ENCODE measurements at regions not wholly inside any gene's neighbourhood (a gene's known extent, or its start where the extent isn't known, plus 50 kb on each side); places are given as distances from the start of the nearest gene placed in this dataset.

DNA sequence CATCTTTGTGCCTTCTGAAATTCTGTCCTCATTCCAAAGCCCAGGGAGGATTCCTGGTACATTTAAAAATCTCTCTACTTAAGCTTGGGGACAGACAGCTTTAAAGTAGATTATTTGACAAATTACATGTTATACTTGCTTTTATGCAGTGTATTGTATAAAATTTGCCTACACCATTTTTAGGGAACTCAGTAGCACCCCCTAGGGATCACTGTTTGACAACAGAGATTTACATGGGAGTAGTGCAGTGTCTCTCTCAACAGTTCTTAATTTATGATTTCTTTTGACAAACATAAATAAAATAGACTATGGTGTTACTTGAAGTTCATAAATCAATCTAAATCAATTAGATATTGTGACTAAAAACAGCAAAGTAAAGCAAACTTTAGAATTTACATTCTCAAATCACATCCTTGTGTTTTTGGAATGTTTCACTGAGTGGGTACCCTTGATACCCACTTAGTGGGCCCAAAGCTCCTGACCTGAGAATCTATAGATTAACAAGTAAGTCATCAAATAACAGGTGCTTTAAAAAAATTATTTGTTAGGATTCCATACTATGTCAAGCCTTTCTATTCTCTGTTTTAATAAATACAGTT lies 428.8 kb downstream of the DYNC2H1 start:
- no peak for DNase-seq (ENCODE audit: low read depth)
- ChIA-PET POLR2A (no interaction called here), CTCF (interaction anchor here (0.6 to 3.3 kb wide), 20 partner anchors 9 to 281 kb away, joined by 3 to 24 read pairs (median 4); no protein-coding TSS in a partner anchor)
- Histone ChIP-seq H3K36me3 (ENCODE audit: control insufficient read depth, insufficient read depth, low read length) (no peaks in the 10 kb centered on the region), H3K4me3 (ENCODE audit: low read depth, low read length) (no peak overlapping the region), H3K27me3 (ENCODE audit: control insufficient read depth, insufficient read depth, low read length) (no peaks in the 10 kb centered on the region)
- TF ChIP-seq, protein P1, sequence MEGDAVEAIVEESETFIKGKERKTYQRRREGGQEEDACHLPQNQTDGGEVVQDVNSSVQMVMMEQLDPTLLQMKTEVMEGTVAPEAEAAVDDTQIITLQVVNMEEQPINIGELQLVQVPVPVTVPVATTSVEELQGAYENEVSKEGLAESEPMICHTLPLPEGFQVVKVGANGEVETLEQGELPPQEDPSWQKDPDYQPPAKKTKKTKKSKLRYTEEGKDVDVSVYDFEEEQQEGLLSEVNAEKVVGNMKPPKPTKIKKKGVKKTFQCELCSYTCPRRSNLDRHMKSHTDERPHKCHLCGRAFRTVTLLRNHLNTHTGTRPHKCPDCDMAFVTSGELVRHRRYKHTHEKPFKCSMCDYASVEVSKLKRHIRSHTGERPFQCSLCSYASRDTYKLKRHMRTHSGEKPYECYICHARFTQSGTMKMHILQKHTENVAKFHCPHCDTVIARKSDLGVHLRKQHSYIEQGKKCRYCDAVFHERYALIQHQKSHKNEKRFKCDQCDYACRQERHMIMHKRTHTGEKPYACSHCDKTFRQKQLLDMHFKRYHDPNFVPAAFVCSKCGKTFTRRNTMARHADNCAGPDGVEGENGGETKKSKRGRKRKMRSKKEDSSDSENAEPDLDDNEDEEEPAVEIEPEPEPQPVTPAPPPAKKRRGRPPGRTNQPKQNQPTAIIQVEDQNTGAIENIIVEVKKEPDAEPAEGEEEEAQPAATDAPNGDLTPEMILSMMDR (IDR thresholded peaks at IDR 0.05; ENCODE audit: insufficient read depth, low read depth, low read length) = peak; percentile 63

DNA sequence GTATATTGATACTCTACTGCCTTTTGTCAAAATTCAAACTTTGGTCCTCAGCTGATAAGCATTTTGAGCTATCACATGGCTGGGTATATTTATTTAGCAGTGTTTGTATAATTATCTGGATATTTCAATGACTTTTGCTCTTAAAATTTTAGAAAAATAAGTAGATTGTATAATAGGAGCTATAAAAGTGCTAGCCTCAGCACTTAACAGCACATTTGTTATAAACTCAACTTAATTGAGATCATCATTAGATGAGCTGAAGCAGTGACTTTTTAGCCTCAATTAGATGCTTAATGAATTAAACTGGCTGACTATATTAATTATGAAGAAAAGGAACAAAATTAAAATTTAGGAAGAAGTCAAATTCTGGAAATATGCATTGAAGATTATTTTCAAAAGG lies 429.9 kb downstream of the DYNC2H1 start:
- POLR2A ChIA-PET = no interaction called here
- DNase-seq (ENCODE audit: low read depth) = no peak
- no peak overlapping the region for H3K4me3 ChIP-seq (ENCODE audit: low read depth, low read length)
- TF ChIP-seq, protein P1 (IDR thresholded peaks at IDR 0.05; ENCODE audit: insufficient read depth, low read depth, low read length) = no peak
- CTCF ChIA-PET = interaction anchor here (0.9 to 3.3 kb wide), 7 partner anchors 8 to 214 kb away, joined by 3 to 24 read pairs (median 3); no protein-coding TSS in a partner anchor
- no peaks in the 10 kb centered on the region for H3K27me3 ChIP-seq (ENCODE audit: control insufficient read depth, insufficient read depth, low read length)
- H3K36me3 ChIP-seq (ENCODE audit: control insufficient read depth, insufficient read depth, low read length) = no peaks in the 10 kb centered on the region

DNA sequence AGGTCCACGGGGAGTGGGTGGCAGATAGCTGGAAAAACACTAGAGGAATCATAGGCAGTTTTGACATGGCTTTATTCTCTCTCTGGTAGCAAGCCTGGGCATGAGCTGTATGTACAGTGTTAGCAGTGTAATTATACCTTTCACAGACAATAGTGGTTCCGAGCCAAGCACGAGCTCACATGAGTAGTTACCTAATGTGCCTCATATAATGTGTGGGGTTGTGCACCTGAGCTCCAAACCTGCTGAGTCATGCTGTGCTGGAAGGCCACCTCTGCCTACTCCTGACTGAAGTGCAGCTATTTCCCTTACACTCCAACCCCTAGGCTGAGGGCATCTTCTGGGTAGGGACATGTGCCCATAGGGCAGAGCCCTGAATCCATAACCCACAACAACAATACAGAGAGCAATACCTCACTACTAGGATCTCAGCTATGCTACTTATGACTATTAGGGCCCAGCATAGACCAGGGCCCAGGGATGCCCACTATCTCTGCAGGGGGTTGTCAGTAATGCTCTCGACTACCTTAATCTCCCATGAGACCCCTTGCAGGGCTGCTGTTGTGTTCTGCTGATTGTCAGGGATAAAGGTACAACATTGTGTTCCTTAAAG lies 432.1 kb downstream of the DYNC2H1 start:
- Histone ChIP-seq H3K36me3 (ENCODE audit: control insufficient read depth, insufficient read depth, low read length) (no peaks in the 10 kb centered on the region), H3K4me3 (ENCODE audit: low read depth, low read length) (no peak overlapping the region), H3K27me3 (ENCODE audit: control insufficient read depth, insufficient read depth, low read length) (no peaks in the 10 kb centered on the region)
- TF ChIP-seq, protein P1 (IDR thresholded peaks at IDR 0.05; ENCODE audit: insufficient read depth, low read depth, low read length) = no peak
- ChIA-PET CTCF (interaction anchor here (0.8 kb wide), 1 partner anchor 60 kb away, joined by 4 read pairs; no protein-coding TSS in a partner anchor), POLR2A (no interaction called here)
- no peak for DNase-seq (ENCODE audit: low read depth)

DNA sequence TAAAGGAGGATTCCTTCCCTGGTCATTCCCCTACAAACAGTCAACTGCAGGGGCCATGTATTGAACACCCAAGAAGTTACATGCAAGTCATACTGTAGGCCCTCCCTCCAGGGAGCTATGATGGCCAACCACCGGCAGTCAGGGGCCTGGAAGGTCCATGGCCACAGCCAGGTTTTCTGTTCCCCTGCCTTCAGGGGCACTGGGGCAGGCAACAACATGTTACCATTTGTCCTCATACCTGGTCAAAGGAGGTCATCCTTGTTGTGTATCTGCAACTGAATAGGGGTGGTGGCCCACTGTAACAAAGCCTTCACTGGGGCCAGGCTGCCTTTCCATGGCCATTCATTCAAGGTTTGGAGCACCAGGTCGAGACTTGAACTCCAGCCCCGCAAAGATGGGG lies 433.6 kb downstream of the DYNC2H1 start:
- ChIA-PET CTCF (interaction anchor here (0.8 to 1.7 kb wide), 2 partner anchors 7 to 140 kb away, joined by 3 to 5 read pairs; no protein-coding TSS in a partner anchor), POLR2A (no interaction called here)
- TF ChIP-seq, protein P1 (IDR thresholded peaks at IDR 0.05; ENCODE audit: insufficient read depth, low read depth, low read length) = no peak
- H3K4me3 ChIP-seq (ENCODE audit: low read depth, low read length) = no peak overlapping the region
- no peak for DNase-seq (ENCODE audit: low read depth)
- H3K27me3 ChIP-seq (ENCODE audit: control insufficient read depth, insufficient read depth, low read length) = no peaks in the 10 kb centered on the region; the same call in 1 of the 2 replicates
- no peaks in the 10 kb centered on the region for H3K36me3 ChIP-seq (ENCODE audit: control insufficient read depth, insufficient read depth, low read length)

DNA sequence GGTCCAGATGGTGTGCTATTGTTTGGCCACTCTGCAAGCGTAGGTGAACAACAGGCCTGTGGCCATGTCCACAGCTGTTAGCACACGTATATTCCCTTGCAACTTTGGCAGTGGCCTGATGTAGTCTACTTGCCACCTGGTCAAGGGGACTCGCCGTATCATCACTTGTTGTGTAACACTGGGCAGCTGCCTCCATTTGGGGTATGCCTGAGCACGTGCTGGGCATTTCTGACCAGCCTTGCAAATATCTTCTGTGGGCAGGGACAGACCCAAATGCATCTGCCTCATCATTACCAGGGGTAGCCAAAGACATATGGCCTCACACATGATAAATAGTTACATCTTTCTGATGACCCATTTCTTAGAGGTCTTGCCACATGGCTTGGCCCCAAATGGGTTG lies 434.2 kb downstream of the DYNC2H1 start:
- Histone ChIP-seq H3K36me3 (ENCODE audit: control insufficient read depth, insufficient read depth, low read length) (no peaks in the 10 kb centered on the region), H3K4me3 (ENCODE audit: low read depth, low read length) (no peak overlapping the region), H3K27me3 (ENCODE audit: control insufficient read depth, insufficient read depth, low read length) (no peaks in the 10 kb centered on the region; the same call in 1 of the 2 replicates)
- ChIA-PET CTCF (interaction anchor here (0.8 to 1.7 kb wide), 2 partner anchors 8 to 139 kb away, joined by 3 to 5 read pairs; no protein-coding TSS in a partner anchor), POLR2A (no interaction called here)
- TF ChIP-seq, protein P1 (IDR thresholded peaks at IDR 0.05; ENCODE audit: insufficient read depth, low read depth, low read length) = no peak
- no peak for DNase-seq (ENCODE audit: low read depth)
